Right atrium auricular region (tissue), 2 donors: ENCODE measurements at regions not wholly inside any gene's neighbourhood (a gene's known extent, or its start where the extent isn't known, plus 50 kb on each side); places are given as distances from the start of the nearest gene placed in this dataset.
"Not testable (repeated sequence)": the region's sequence is repeated elsewhere in the genome, so short reads cannot be mapped to it uniquely, and the experiment has no call there.

Source experiments
- DNase-seq: peaks from one replicate; pipeline ENCODE4 v3.0.0-alpha.2; 2019; ENCODE audit warnings: low spot score
- H3K27ac ChIP-seq, 2 donors: fragments of 200-600 bp; sonication (generic); 1 replicate in 1 of 2; 2 replicates in 1 of 2; pipeline ENCODE4 v1.5.1; 2016 to 2019
- H3K27me3 ChIP-seq, 2 donors: fragments of 200-600 bp; sonication (generic); one replicate each; pipeline versions ENCODE4 v1.5.1 to v1.6.0; 2017 to 2019
- H3K36me3 ChIP-seq: fragments of 200-600 bp; sonication (generic); one replicate; pipeline ENCODE4 v1.5.1; 2016
- H3K4me1 ChIP-seq, 2 donors: fragments of 200-600 bp; sonication (generic); one replicate each; pipeline versions ENCODE4 v1.5.1 to v1.6.0; 2017 to 2019
- H3K4me3 ChIP-seq, 2 donors: fragments of 200-600 bp; sonication (generic); 1 replicate in 1 of 2; 2 replicates in 1 of 2; pipeline ENCODE4 v1.5.1; 2017 to 2019; ENCODE audit warnings: mild to moderate bottlenecking in 1 of 2, moderate library complexity in 1 of 2
- H3K9me3 ChIP-seq, 2 donors: fragments of 200-600 bp; sonication (generic); one replicate each; pipeline ENCODE4 v1.5.1; 2019
- CTCF ChIP-seq, 2 donors: fragments of 200-600 bp; sonication (generic); IDR thresholded peaks; one replicate each; pipeline ENCODE4 v1.5.1; 2019; ENCODE audit warnings: antibody characterized with exemption in 2 of 2

GRCh38 chr11:10970926-10971325 is 113.1 kb upstream of the ZBED5 start:
- TF ChIP-seq CTCF (IDR thresholded peaks at IDR 0.05), result no peak

GRCh38 chr11:10969387-10969786 is 111.5 kb upstream of the ZBED5 start:
- TF ChIP-seq CTCF (IDR thresholded peaks at IDR 0.05), result no peak
- Histone ChIP-seq H3K36me3 (no peaks in the 10 kb centered on the region), H3K27ac (no peak overlapping the region), H3K9me3 (no peaks in the 10 kb centered on the region), H3K27me3 (no peaks in the 10 kb centered on the region), H3K4me1 (no peaks in the 10 kb centered on the region), H3K4me3 (no peak overlapping the region)
- no peak for DNase-seq

More at GRCh38 chr11:10970926-10971325, 113.1 kb upstream of the ZBED5 start:
- Histone ChIP-seq H3K9me3 (no peaks in the 10 kb centered on the region), H3K4me1 (peaks cover 0 to 6% of the 10 kb centered on the region in 2 donors), H3K36me3 (no peaks in the 10 kb centered on the region), H3K4me3 (no peak overlapping the region), H3K27ac (no peak overlapping the region), H3K27me3 (no peaks in the 10 kb centered on the region)
- no peak for DNase-seq

- not testable (repeated sequence) for H3K4me1 ChIP-seq, H3K27me3 ChIP-seq, H3K36me3 ChIP-seq, H3K27ac ChIP-seq, DNase-seq, H3K4me3 ChIP-seq
- peaks cover 0 to 15% of the 10 kb centered on the region in 2 donors for H3K9me3 ChIP-seq
These were observed 99.0 kb upstream of the ZBED5 start for GRCh38 chr11:10956884-10957283.

GRCh38 chr11:10955616-10956015 is 97.8 kb upstream of the ZBED5 start:
- H3K27ac ChIP-seq, result no peak overlapping the region
- no peak for TF ChIP-seq CTCF (IDR thresholded peaks at IDR 0.05)
- H3K4me1 ChIP-seq, result no peaks in the 10 kb centered on the region
- H3K27me3 ChIP-seq, result no peaks in the 10 kb centered on the region
- no peak overlapping the region for H3K4me3 ChIP-seq
- H3K36me3 ChIP-seq, result no peaks in the 10 kb centered on the region
- H3K9me3 ChIP-seq, result peaks cover 0 to 15% of the 10 kb centered on the region in 2 donors
- DNase-seq, result no peak

GRCh38 chr11:10954184-10954583 is 96.3 kb upstream of the ZBED5 start:
- no peak for TF ChIP-seq CTCF (IDR thresholded peaks at IDR 0.05)

GRCh38 chr11:10952872-10953271 is 95.0 kb upstream of the ZBED5 start:
- no peak for DNase-seq
- Histone ChIP-seq H3K27me3 (no peaks in the 10 kb centered on the region), H3K4me1 (no peaks in the 10 kb centered on the region), H3K9me3 (no peaks in the 10 kb centered on the region), H3K36me3 (no peaks in the 10 kb centered on the region), H3K27ac (no peak overlapping the region), H3K4me3 (no peak overlapping the region)
- TF ChIP-seq CTCF (IDR thresholded peaks at IDR 0.05), result no peak

More at GRCh38 chr11:10954184-10954583, 96.3 kb upstream of the ZBED5 start:
- Histone ChIP-seq H3K4me3 (no peak overlapping the region), H3K27ac (no peak overlapping the region), H3K9me3 (peaks cover 0 to 6% of the 10 kb centered on the region in 2 donors), H3K4me1 (no peaks in the 10 kb centered on the region), H3K27me3 (no peaks in the 10 kb centered on the region), H3K36me3 (no peaks in the 10 kb centered on the region)
- DNase-seq, result no peak

- H3K27ac ChIP-seq, H3K9me3 ChIP-seq, H3K27me3 ChIP-seq, H3K4me1 ChIP-seq, DNase-seq, H3K4me3 ChIP-seq, H3K36me3 ChIP-seq: not testable (repeated sequence)
These were observed 90.1 kb upstream of the ZBED5 start for GRCh38 chr11:10947935-10948334.
